ENCODE measurements at regions not wholly inside any gene's neighbourhood (a gene's known extent, or its start where the extent isn't known, plus 50 kb on each side); places are given as distances from the start of the nearest gene placed in this dataset.

GRCh38 chr4:126702747-126703146 is 930.0 kb upstream of the INTU start:
- DNase-seq (no peak), ATAC-seq (ENCODE audit: low read depth in 2 of 2) (no peak)
- H3K27ac Mint-ChIP-seq: no peak overlapping the region
- H3K36me3 Mint-ChIP-seq: no peaks in the 10 kb centered on the region
- no peaks in the 10 kb centered on the region for H3K27me3 Mint-ChIP-seq
- H3K9me3 Mint-ChIP-seq: peaks cover 0 to 7% (median 0%) of the 10 kb centered on the region in 7 donors
- no peak overlapping the region for H3K4me3 Mint-ChIP-seq
- H3K4me1 Mint-ChIP-seq: no peaks in the 10 kb centered on the region

- ATAC-seq (ENCODE audit: low read depth in 2 of 2): no peak
- no peaks in the 10 kb centered on the region for H3K4me1 Mint-ChIP-seq
- peaks cover 0 to 3% (median 0%) of the 10 kb centered on the region in 7 donors for H3K9me3 Mint-ChIP-seq
- H3K4me3 Mint-ChIP-seq: no peak overlapping the region
- no peaks in the 10 kb centered on the region for H3K36me3 Mint-ChIP-seq
- H3K27ac Mint-ChIP-seq: no peak overlapping the region
- no peaks in the 10 kb centered on the region for H3K27me3 Mint-ChIP-seq
- DNase-seq: no peak
Observed at GRCh38 chr4:126705266-126705665, 927.5 kb upstream of the INTU start.

- H3K27ac Mint-ChIP-seq: no peak overlapping the region
- H3K36me3 Mint-ChIP-seq: no peaks in the 10 kb centered on the region
- H3K4me3 Mint-ChIP-seq: no peak overlapping the region
- H3K4me1 Mint-ChIP-seq: no peaks in the 10 kb centered on the region
- DNase-seq (no peak), ATAC-seq (ENCODE audit: low read depth in 2 of 2) (no peak)
- H3K27me3 Mint-ChIP-seq: no peaks in the 10 kb centered on the region
- H3K9me3 Mint-ChIP-seq: peaks cover 0 to 3% (median 0%) of the 10 kb centered on the region in 7 donors
Observed at GRCh38 chr4:126708716-126709115, 924.0 kb upstream of the INTU start.

GRCh38 chr4:126710935-126711334 is 921.8 kb upstream of the INTU start:
- no peak for ATAC-seq (ENCODE audit: low read depth in 2 of 2)

DNA sequence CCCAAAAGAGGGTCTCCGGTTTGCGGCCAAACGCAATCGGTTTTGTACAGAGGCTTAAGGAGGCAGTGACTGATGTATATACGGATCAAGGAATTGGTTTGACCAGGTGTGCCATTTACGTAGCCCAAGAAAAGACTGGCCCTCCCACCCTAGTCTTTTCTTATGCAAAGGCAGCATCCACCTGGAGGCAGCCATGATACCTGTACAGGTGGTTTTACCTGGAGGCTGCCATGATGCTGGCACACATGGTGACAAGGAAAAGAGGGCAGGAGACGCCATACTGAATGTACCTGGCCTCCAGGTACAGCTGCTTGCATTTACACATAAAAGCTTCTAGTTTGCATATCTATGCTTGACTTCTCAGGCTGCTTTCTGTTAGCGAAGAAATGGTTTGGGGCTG is 917.7 kb upstream of the INTU start:
- no peak for ATAC-seq (ENCODE audit: low read depth in 2 of 2)
- H3K27me3 Mint-ChIP-seq: no peaks in the 10 kb centered on the region
- no peak overlapping the region for H3K27ac Mint-ChIP-seq
- H3K4me3 Mint-ChIP-seq: no peak overlapping the region
- DNase-seq: no peak
- H3K4me1 Mint-ChIP-seq: no peaks in the 10 kb centered on the region
- peaks cover 0 to 9% (median 4%) of the 10 kb centered on the region in 7 donors for H3K9me3 Mint-ChIP-seq
- no peaks in the 10 kb centered on the region for H3K36me3 Mint-ChIP-seq

More at GRCh38 chr4:126710935-126711334, 921.8 kb upstream of the INTU start:
- Mint-ChIP-seq H3K4me3 (no peak overlapping the region), H3K27ac (no peak overlapping the region), H3K36me3 (no peaks in the 10 kb centered on the region), H3K27me3 (no peaks in the 10 kb centered on the region), H3K4me1 (no peaks in the 10 kb centered on the region), H3K9me3 (peaks cover 0 to 3% (median 0%) of the 10 kb centered on the region in 7 donors)
- DNase-seq: no peak

- Mint-ChIP-seq H3K36me3 (no peaks in the 10 kb centered on the region), H3K9me3 (peaks cover 1 to 10% (median 4%) of the 10 kb centered on the region in 7 donors), H3K27ac (no peak overlapping the region), H3K4me3 (no peak overlapping the region), H3K4me1 (no peaks in the 10 kb centered on the region), H3K27me3 (no peaks in the 10 kb centered on the region)
- no peak for DNase-seq
- ATAC-seq (ENCODE audit: low read depth in 2 of 2): no peak
Observed at GRCh38 chr4:126715681-126716080, 917.1 kb upstream of the INTU start.

- DNase-seq: no peak
- H3K36me3 Mint-ChIP-seq: no peaks in the 10 kb centered on the region
- H3K27ac Mint-ChIP-seq: no peak overlapping the region
- H3K4me1 Mint-ChIP-seq: no peaks in the 10 kb centered on the region
- peaks cover 2 to 13% (median 7%) of the 10 kb centered on the region in 7 donors for H3K9me3 Mint-ChIP-seq
- H3K27me3 Mint-ChIP-seq: no peaks in the 10 kb centered on the region
- no peak overlapping the region for H3K4me3 Mint-ChIP-seq
- ATAC-seq (ENCODE audit: low read depth in 2 of 2): no peak
Observed at GRCh38 chr4:126718136-126718535, 914.6 kb upstream of the INTU start.

DNA sequence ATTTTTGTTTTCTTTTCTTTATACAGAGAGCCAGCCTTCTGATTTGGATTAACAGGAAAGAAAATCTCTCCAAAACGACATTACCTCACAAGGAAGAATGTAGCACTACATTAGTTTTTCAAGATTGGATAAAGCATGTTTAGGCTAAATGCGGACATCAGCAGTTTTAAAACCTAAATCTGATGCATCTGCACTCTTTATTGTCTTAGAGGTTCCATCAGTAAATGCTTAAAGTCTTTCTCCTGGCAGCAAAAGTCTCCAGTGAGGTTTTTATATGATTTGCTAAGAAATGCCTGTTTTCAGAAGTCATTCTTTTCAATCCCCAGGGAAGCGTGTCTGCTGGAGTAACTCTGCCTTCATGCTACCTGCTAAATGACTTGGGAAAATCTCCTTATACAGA is 912.9 kb upstream of the INTU start:
- Mint-ChIP-seq H3K27me3 (no peaks in the 10 kb centered on the region), H3K27ac (no peak overlapping the region), H3K4me3 (no peak overlapping the region), H3K9me3 (peaks cover 2 to 16% (median 7%) of the 10 kb centered on the region in 7 donors), H3K36me3 (no peaks in the 10 kb centered on the region), H3K4me1 (no peaks in the 10 kb centered on the region)
- DNase-seq (no peak), ATAC-seq (ENCODE audit: low read depth in 2 of 2) (no peak)

DNA sequence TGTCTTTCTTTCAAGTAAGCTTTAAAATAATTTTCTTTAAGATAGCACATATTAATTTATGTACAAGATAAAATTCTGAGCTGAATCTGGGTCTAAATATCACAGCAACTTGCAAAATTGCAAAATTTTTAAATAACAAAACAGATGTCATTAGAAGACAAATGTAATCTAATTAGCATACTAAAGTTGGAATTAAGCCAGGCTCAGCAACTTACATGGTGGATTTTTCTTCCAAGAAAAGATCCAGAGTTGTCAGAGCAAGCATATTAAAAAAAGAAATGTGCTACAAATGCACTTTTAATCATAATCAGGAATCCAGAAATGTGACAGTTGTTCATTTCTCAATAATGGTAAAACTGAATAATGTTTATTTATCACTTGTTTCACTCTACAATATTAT is 906.9 kb upstream of the INTU start:
- ATAC-seq (ENCODE audit: low read depth in 2 of 2): no peak
- peaks cover 0 to 6% (median 0%) of the 10 kb centered on the region in 7 donors for H3K9me3 Mint-ChIP-seq
- no peaks in the 10 kb centered on the region for H3K27me3 Mint-ChIP-seq
- no peak overlapping the region for H3K4me3 Mint-ChIP-seq
- H3K4me1 Mint-ChIP-seq: no peaks in the 10 kb centered on the region
- H3K27ac Mint-ChIP-seq: no peak overlapping the region
- DNase-seq: no peak
- no peaks in the 10 kb centered on the region for H3K36me3 Mint-ChIP-seq

GRCh38 chr4:126727461-126727860 is 905.3 kb upstream of the INTU start:
- Mint-ChIP-seq H3K36me3 (no peaks in the 10 kb centered on the region), H3K27me3 (no peaks in the 10 kb centered on the region), H3K27ac (no peak overlapping the region), H3K4me1 (no peaks in the 10 kb centered on the region), H3K9me3 (peaks cover 0 to 6% (median 0%) of the 10 kb centered on the region in 7 donors), H3K4me3 (no peak overlapping the region)
- ATAC-seq (ENCODE audit: low read depth in 2 of 2) (no peak), DNase-seq (no peak)

DNA sequence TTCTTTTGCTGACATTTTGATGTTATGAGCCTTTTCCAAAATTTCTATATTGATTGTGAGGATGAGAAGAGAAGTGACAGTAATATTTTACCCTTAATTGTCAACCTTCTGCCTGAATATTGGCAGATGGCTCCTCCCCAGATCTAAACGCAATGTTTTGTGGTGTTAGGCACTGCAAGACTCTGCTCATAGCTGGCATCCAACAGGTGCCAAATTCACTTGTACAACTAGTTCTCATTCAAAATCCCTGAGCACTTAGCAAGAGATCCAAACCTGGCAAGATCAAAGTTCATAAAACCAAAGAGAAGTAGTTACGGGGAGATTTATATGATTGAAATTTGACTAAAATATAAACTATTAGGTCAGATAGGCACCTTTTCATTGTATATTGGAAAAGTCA is 901.7 kb upstream of the INTU start:
- Mint-ChIP-seq H3K4me1 (no peaks in the 10 kb centered on the region), H3K9me3 (peaks cover 0 to 1% (median 0%) of the 10 kb centered on the region in 7 donors), H3K27me3 (no peaks in the 10 kb centered on the region), H3K4me3 (no peak overlapping the region), H3K36me3 (no peaks in the 10 kb centered on the region), H3K27ac (no peak overlapping the region)
- DNase-seq (no peak), ATAC-seq (ENCODE audit: low read depth in 2 of 2) (no peak)

- Mint-ChIP-seq H3K9me3 (peaks cover 0 to 8% (median 0%) of the 10 kb centered on the region in 7 donors), H3K27me3 (no peaks in the 10 kb centered on the region), H3K4me3 (no peak overlapping the region), H3K4me1 (no peaks in the 10 kb centered on the region), H3K27ac (no peak overlapping the region), H3K36me3 (no peaks in the 10 kb centered on the region)
- DNase-seq (no peak), ATAC-seq (ENCODE audit: low read depth in 2 of 2) (no peak)
Observed at GRCh38 chr4:126733301-126733700, 899.5 kb upstream of the INTU start.

GRCh38 chr4:126734465-126734864 is 898.3 kb upstream of the INTU start:
- Mint-ChIP-seq H3K27ac (no peak overlapping the region), H3K36me3 (no peaks in the 10 kb centered on the region), H3K9me3 (peaks cover 0 to 8% (median 0%) of the 10 kb centered on the region in 7 donors), H3K27me3 (no peaks in the 10 kb centered on the region), H3K4me3 (no peak overlapping the region), H3K4me1 (no peaks in the 10 kb centered on the region)
- DNase-seq (no peak), ATAC-seq (ENCODE audit: low read depth in 2 of 2) (no peak)

DNA sequence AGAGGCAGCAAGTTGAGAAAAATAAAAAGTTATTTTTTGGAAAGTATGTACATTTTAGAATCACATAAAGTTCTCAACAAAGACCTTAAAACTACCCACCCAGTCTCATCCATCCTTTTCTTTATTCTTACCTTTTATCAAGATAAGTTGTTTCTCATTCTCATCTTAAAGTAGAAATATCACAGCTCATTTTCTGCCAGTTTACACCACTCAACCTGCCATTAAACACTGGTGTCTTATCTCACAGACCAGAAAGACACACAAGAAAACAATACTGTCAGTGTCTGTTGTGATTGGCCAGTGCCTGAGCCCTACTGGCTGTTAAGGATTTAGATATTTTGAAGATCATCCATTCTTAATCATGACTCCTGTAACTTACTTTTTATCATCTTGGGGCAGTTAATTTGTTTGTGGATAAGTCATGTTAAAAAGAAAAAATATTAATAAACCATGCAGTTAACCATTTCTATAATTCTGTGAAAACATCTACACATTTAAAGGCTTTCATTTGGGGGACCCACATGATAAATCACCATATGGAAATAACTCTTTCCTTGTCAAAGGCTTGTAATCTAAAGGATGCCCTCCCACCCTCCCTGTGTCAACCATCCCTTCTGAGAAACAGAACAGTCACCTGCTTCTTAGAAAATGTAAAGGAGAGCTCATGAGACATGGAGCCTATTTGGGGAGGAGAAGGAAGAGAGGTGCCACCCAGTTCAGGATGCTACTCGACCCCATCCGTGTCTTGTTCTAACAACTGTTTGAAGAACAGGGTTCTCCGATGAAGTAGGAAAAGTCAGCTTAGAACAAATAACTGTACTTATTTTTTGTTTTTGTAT is 897.2 kb upstream of the INTU start:
- ATAC-seq (ENCODE audit: low read depth in 2 of 2): no peak
- Mint-ChIP-seq H3K9me3 (peaks cover 0 to 9% (median 0%) of the 10 kb centered on the region in 7 donors), H3K4me1 (no peaks in the 10 kb centered on the region), H3K4me3 (no peak overlapping the region), H3K36me3 (no peaks in the 10 kb centered on the region), H3K27ac (no peak overlapping the region), H3K27me3 (no peaks in the 10 kb centered on the region)
- DNase-seq: no peak
